PC-3 (cell line): ENCODE measurements at regions not wholly inside any gene's neighbourhood (a gene's known extent, or its start where the extent isn't known, plus 50 kb on each side); places are given as distances from the start of the nearest gene placed in this dataset.
A peak's percentile ranks its signal among the peaks of the same experiment; 100 is the strongest.

Experiments used
- ATAC-seq: fragments of 200-7000 bp; cut with Tn5 transposase; 2 replicates; pipeline ENCODE4 v1.9.1; 2020; ENCODE audit warnings: mild to moderate bottlenecking, moderate library complexity
- BruUV-seq: library from RNA; stranded (reverse); fragments of 400-500 nt; replicated peaks from 2 replicates; lab custom pipeline; 2021; lab: Mats Ljungman, UMichigan
- CTCF ChIA-PET: fragments of 300-600 bp; sonication (Branson Sonifier 250); formaldehyde crosslinking; loops from one replicate; lab custom pipeline; 2022; ENCODE audit warnings: antibody characterized with exemption; lab: Charles Lee
- POLR2A ChIA-PET: fragments of 300-600 bp; sonication (Branson Sonifier 250); formaldehyde crosslinking; loops from one replicate; lab custom pipeline; 2022; ENCODE audit warnings: antibody characterized with exemption; ENCODE audit not compliant: unreplicated experiment; lab: Charles Lee
- DNase-seq: peaks from one replicate; pipeline ENCODE4 v3.0.0-alpha.2; 2015
- H2AFZ ChIP-seq: fragments of 300-600 bp; sonication (generic); 2 replicates; pipeline ENCODE4 v1.6.0; 2016; ENCODE audit warnings: antibody characterized with exemption, low read length
- H3F3A ChIP-seq: fragments of 300-600 bp; sonication (generic); one replicate; pipeline ENCODE4 v1.6.0; 2017; ENCODE audit warnings: antibody characterized with exemption, low read length, control low read depth, mild to moderate bottlenecking; ENCODE audit not compliant: unreplicated experiment
- H3K27ac ChIP-seq: fragments of 300-600 bp; sonication (generic); 2 replicates; pipeline ENCODE4 v1.5.1; 2016; ENCODE audit warnings: mild to moderate bottlenecking, low read length
- H3K27me3 ChIP-seq: fragments of 300-600 bp; sonication (generic); 2 replicates; pipeline ENCODE4 v1.6.1; 2016; ENCODE audit warnings: low read length, mixed read lengths
- H3K36me3 ChIP-seq: fragments of 300-600 bp; sonication (generic); 2 replicates; pipeline ENCODE4 v1.6.1; 2016; ENCODE audit warnings: low read depth, mixed run types, low read length, mixed read lengths
- H3K4me1 ChIP-seq: fragments of 300-600 bp; sonication (generic); 2 replicates; pipeline ENCODE4 v1.5.1; 2016; ENCODE audit warnings: low read length; ENCODE audit not compliant: insufficient read depth
- H3K4me2 ChIP-seq: fragments of 300-600 bp; sonication (generic); 2 replicates; pipeline ENCODE4 v1.6.0; 2016; ENCODE audit warnings: low read length
- H3K4me3 ChIP-seq: fragments of 300-600 bp; sonication (generic); 2 replicates; pipeline ENCODE4 v1.5.1; 2016; ENCODE audit warnings: mild to moderate bottlenecking, low read length, mixed read lengths
- H3K79me2 ChIP-seq: fragments of 300-600 bp; sonication (generic); 2 replicates; pipeline ENCODE4 v1.6.1; 2017; ENCODE audit warnings: low read length, mixed read lengths
- H3K9ac ChIP-seq: fragments of 300-600 bp; sonication (generic); 2 replicates; pipeline ENCODE4 v1.6.0; 2016; ENCODE audit warnings: mild to moderate bottlenecking, low read length
- H3K9me2 ChIP-seq: fragments of 300-600 bp; sonication (generic); replicated peaks from 2 replicates; pipeline ENCODE4 v1.6.1; 2016; ENCODE audit warnings: mixed run types, low read length, mixed read lengths
- H3K9me3 ChIP-seq: fragments of 300-600 bp; sonication (generic); 2 replicates; pipeline ENCODE4 v1.6.1; 2016; ENCODE audit warnings: low read length, mixed read lengths
- H4K20me1 ChIP-seq: fragments of 300-600 bp; sonication (generic); 2 replicates; pipeline ENCODE4 v1.6.1; 2016; ENCODE audit warnings: low read length, mixed read lengths
- CTCF ChIP-seq: fragments of 300-600 bp; sonication (generic); conservative IDR thresholded peaks from 2 replicates; pipeline ENCODE4 v1.5.1; 2017; ENCODE audit warnings: antibody characterized with exemption, low read depth, mild to moderate bottlenecking, low read length
- EZH2 ChIP-seq: fragments of 300-600 bp; sonication (generic); IDR thresholded peaks from one replicate; pipeline ENCODE4 v1.6.1; 2017; ENCODE audit warnings: antibody characterized with exemption, mild to moderate bottlenecking, low read length; ENCODE audit not compliant: unreplicated experiment
- EZH2phosphoT487 ChIP-seq: fragments of 300-600 bp; sonication (generic); IDR thresholded peaks from 2 replicates; pipeline ENCODE4 v1.6.1; 2018; ENCODE audit warnings: mild to moderate bottlenecking, antibody characterized with exemption, low read length, borderline replicate concordance
- intact Hi-C: fragments of 100-400 bp; cut with micrococcal nuclease; formaldehyde crosslinking; loops from 2 replicates; pipeline ENCODE4 v1.9.0; 2023

DNA sequence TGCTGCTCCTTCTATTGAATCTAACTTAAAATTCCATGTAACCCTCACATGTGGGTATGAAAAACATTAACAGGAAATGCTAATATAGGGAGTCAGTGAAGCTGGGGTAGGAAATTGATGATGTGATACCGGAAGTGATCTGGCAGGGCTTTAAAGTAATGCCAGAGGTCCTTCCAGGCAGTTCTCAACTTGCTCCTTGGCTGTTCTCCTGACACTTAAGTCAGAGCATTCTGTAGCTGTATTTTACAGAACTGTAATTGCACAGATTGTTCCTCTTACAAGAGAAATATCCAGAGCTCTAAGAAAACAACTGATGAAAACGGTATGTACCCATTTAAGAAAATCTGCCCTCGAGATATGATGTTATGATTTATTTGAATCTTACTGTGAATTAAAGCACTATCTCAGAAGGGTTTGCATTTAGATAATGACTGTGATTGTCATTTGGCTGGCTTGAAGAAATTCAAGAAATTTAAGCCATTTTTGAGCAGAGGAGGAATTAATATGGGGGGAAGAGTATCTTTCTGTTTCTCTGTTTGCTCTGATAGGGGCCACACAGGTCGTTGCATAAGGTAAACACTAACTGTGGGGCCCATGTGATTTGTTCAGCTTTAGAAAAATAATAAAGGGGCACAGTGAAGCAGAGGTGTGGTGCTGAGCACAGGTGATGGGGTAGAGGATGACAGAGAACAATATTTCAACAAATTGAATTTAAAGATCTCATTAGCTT is 88.4 kb downstream of the BBS10 start:
- Histone ChIP-seq H3K4me3 (no peak overlapping the region), H3K27me3 (no peaks in the 10 kb centered on the region), H3K4me2 (0 out of 2 replicates have a peak overlapping the region, but pooled peaks have one; percentile 2), H3K79me2 (no peaks in the 10 kb centered on the region), H3K36me3 (no peaks in the 10 kb centered on the region), H3K9me3 (no peaks in the 10 kb centered on the region), H2AFZ (peak overlapping the region; percentile 42), H4K20me1 (no peaks in the 10 kb centered on the region), H3K4me1 (peaks cover 14% of the 10 kb centered on the region), H3F3A (no peaks in the 10 kb centered on the region), H3K9ac (no peak overlapping the region), H3K27ac (no peak overlapping the region), H3K9me2 (no peaks in the 10 kb centered on the region)
- ChIA-PET POLR2A (interaction anchor here (0.6 kb wide), 1 partner anchor 87 kb away, joined by 4 read pairs; no protein-coding TSS in a partner anchor), CTCF (no interaction called here)
- intact Hi-C loops = no loop called here
- BruUV-seq = no TSS peak
- ATAC-seq = peak; percentile 67
- peak; percentile 48 for DNase-seq
- TF ChIP-seq EZH2phosphoT487 (no peak), EZH2 (no peak), CTCF (no peak)

DNA sequence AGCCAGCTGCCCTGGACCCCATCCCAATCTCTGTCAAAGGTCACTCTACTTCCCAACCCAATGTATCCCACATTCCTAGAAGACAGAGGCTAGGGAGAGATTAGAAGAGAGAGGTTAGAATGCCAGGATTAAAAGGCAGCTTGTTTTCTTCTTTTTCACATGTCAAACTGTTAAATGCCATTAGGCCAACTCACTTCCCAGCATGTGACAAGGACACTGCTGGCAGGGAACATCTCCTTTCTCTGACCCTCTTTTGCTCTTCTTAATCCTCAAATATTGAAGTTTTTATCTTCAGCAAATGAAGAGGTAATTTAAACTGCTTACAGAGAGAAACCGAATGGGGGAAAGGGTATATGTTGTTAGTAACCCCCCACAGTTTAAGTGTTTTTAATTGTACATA is 89.1 kb downstream of the BBS10 start:
- Histone ChIP-seq H3K36me3 (no peaks in the 10 kb centered on the region), H2AFZ (peak overlapping the region; percentile 42; the same call in 1 of the 2 replicates), H3K9me2 (no peaks in the 10 kb centered on the region), H4K20me1 (no peaks in the 10 kb centered on the region), H3F3A (no peaks in the 10 kb centered on the region), H3K4me2 (no peak overlapping the region), H3K79me2 (no peaks in the 10 kb centered on the region), H3K4me3 (no peak overlapping the region), H3K27me3 (no peaks in the 10 kb centered on the region), H3K9ac (no peak overlapping the region), H3K4me1 (peaks cover 14% of the 10 kb centered on the region), H3K9me3 (no peaks in the 10 kb centered on the region), H3K27ac (no peak overlapping the region)
- CTCF ChIA-PET = no interaction called here
- POLR2A ChIA-PET = interaction anchor here (0.6 kb wide), 1 partner anchor 88 kb away, joined by 4 read pairs; no protein-coding TSS in a partner anchor
- TF ChIP-seq EZH2 (no peak), EZH2phosphoT487 (no peak), CTCF (no peak)
- ATAC-seq = peak; percentile 37; the same call in 1 of the 2 replicates
- no TSS peak for BruUV-seq
- intact Hi-C loops = no loop called here
- no peak for DNase-seq

DNA sequence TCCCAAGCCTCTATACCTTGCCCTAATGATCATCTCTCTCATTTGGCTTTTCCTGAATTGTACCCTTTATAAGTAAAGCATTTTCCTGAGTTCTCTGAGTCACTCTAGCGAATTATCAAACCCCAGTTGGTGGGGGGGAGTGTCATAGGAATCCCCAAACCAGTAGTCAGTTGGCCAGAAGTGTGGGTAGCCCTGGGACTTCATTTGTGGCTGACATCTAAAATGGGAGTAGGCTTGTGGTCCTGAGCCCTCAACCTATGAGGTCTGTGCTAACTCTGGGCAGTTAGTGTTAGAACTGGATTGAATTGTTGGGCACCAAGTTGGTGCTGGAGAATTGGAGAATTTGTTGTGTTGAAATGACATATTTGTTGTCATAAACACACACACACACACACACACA is 91.3 kb downstream of the BBS10 start:
- Histone ChIP-seq H2AFZ (no peak overlapping the region), H3K4me2 (no peak overlapping the region), H4K20me1 (no peaks in the 10 kb centered on the region), H3K9ac (no peak overlapping the region), H3K27me3 (no peaks in the 10 kb centered on the region), H3K9me2 (no peaks in the 10 kb centered on the region), H3K9me3 (no peaks in the 10 kb centered on the region), H3K36me3 (no peaks in the 10 kb centered on the region), H3K4me1 (peaks cover 14% of the 10 kb centered on the region), H3K4me3 (no peak overlapping the region), H3K27ac (no peak overlapping the region), H3F3A (no peaks in the 10 kb centered on the region), H3K79me2 (no peaks in the 10 kb centered on the region)
- no peak for DNase-seq
- ATAC-seq = no peak
- TF ChIP-seq EZH2 = no peak
- intact Hi-C loops = no loop called here
- BruUV-seq = no TSS peak
- ChIA-PET CTCF (no interaction called here), POLR2A (no interaction called here)
